Hepatocyte (in vitro differentiated cells): ENCODE measurements at regions not wholly inside any gene's neighbourhood (a gene's known extent, or its start where the extent isn't known, plus 50 kb on each side); places are given as distances from the start of the nearest gene placed in this dataset.

ENCODE experiments used
- DNase-seq: peaks from one replicate; pipeline ENCODE4 v3.0.0-alpha.2; 2016; ENCODE audit warnings: low spot score
- H2AFZ ChIP-seq: fragments of 200-600 bp; sonication (generic); 2 replicates; pipeline ENCODE4 v1.6.0; 2016; ENCODE audit warnings: antibody characterized with exemption, mild to moderate bottlenecking
- H3K27ac ChIP-seq: fragments of 200-600 bp; sonication (generic); 2 replicates; pipeline ENCODE4 v1.5.1; 2016; ENCODE audit warnings: mild to moderate bottlenecking
- H3K27me3 ChIP-seq: fragments of 200-600 bp; sonication (generic); 2 replicates; pipeline ENCODE4 v1.6.1; 2016
- H3K36me3 ChIP-seq: fragments of 200-600 bp; sonication (generic); replicated peaks from 2 replicates; pipeline ENCODE4 v1.5.1; 2016; ENCODE audit warnings: low read depth; ENCODE audit not compliant: insufficient read depth
- H3K4me1 ChIP-seq: fragments of 200-600 bp; sonication (generic); 2 replicates; pipeline ENCODE4 v1.5.1; 2016; ENCODE audit warnings: mild to moderate bottlenecking, moderate library complexity; ENCODE audit not compliant: insufficient read depth
- H3K4me2 ChIP-seq: fragments of 200-600 bp; sonication (generic); 2 replicates; pipeline ENCODE4 v1.6.0; 2016
- H3K4me3 ChIP-seq: fragments of 200-600 bp; sonication (generic); 2 replicates; pipeline ENCODE4 v1.5.1; 2016; ENCODE audit warnings: mild to moderate bottlenecking
- H3K79me2 ChIP-seq: fragments of 200-600 bp; sonication (generic); 2 replicates; pipeline ENCODE4 v1.6.0; 2017; ENCODE audit warnings: mild to moderate bottlenecking
- H3K9me2 ChIP-seq: fragments of 200-600 bp; sonication (generic); replicated peaks from 2 replicates; pipeline ENCODE4 v1.6.0; 2017; ENCODE audit warnings: mild to moderate bottlenecking; ENCODE audit not compliant: insufficient read depth
- H3K9me3 ChIP-seq: fragments of 200-600 bp; sonication (generic); 2 replicates; pipeline ENCODE4 v1.5.1; 2016; ENCODE audit warnings: low read depth, mild to moderate bottlenecking
- H4K20me1 ChIP-seq: fragments of 200-600 bp; sonication (generic); 2 replicates; pipeline ENCODE4 v1.6.0; 2016; ENCODE audit warnings: mild to moderate bottlenecking; ENCODE audit not compliant: insufficient read depth, poor library complexity, severe bottlenecking
- CTCF ChIP-seq: fragments of 200-600 bp; sonication (generic); IDR thresholded peaks from 2 replicates; pipeline ENCODE4 v1.5.1; 2016; ENCODE audit warnings: antibody characterized with exemption, mild to moderate bottlenecking; ENCODE audit not compliant: poor library complexity
- EZH2 ChIP-seq: fragments of 200-600 bp; sonication (generic); IDR thresholded peaks from 2 replicates; pipeline ENCODE4 v1.6.1; 2016; ENCODE audit warnings: antibody characterized with exemption, mild to moderate bottlenecking, borderline replicate concordance
- EZH2phosphoT487 ChIP-seq: fragments of 200-600 bp; sonication (generic); IDR thresholded peaks from one replicate; pipeline ENCODE4 v1.6.1; 2018; ENCODE audit warnings: antibody characterized with exemption, mild to moderate bottlenecking, low read depth, moderate library complexity; ENCODE audit not compliant: unreplicated experiment, severe bottlenecking
- WGBS: methylation state at CpG from one replicate; pipeline ENCODE4 v1.1.6; 2016; ENCODE audit warnings: low lambda C conversion rate; ENCODE audit errors: missing lambda C conversion rate; 5-methylcytosine and 5-hydroxymethylcytosine counted together

GRCh38 chr4:175263537-175263936, 345.4 kb downstream of the ADAM29 start:
- Histone ChIP-seq H3K9me3 (no peaks in the 10 kb centered on the region), H3K4me2 (no peak overlapping the region), H3K9me2 (no peaks in the 10 kb centered on the region), H3K4me3 (no peak overlapping the region), H4K20me1 (no peaks in the 10 kb centered on the region), H3K79me2 (no peaks in the 10 kb centered on the region), H3K4me1 (no peaks in the 10 kb centered on the region), H2AFZ (no peak overlapping the region), H3K36me3 (no peaks in the 10 kb centered on the region), H3K27me3 (no peaks in the 10 kb centered on the region), H3K27ac (no peak overlapping the region)
- DNase-seq, result no peak
- TF ChIP-seq EZH2 (no peak), CTCF (no peak), EZH2phosphoT487 (no peak)
- 97% methylated on average over 1 of the region's 1 CpG for WGBS

GRCh38 chr4:175271010-175271630, 353.0 kb downstream of the ADAM29 start:
- TF ChIP-seq EZH2phosphoT487, result no peak
- no peak for TF ChIP-seq CTCF
- no peak for TF ChIP-seq EZH2
- H3K4me1 ChIP-seq, result no peaks in the 10 kb centered on the region
- H3K9me3 ChIP-seq, result no peaks in the 10 kb centered on the region
- 80% methylated on average over 2 of the region's 2 CpGs for WGBS
- H3K27me3 ChIP-seq, result no peaks in the 10 kb centered on the region
- no peak overlapping the region for H3K27ac ChIP-seq
- H3K79me2 ChIP-seq, result no peaks in the 10 kb centered on the region
- no peak overlapping the region for H3K4me3 ChIP-seq
- H2AFZ ChIP-seq, result no peak overlapping the region
- no peaks in the 10 kb centered on the region for H3K36me3 ChIP-seq
- H4K20me1 ChIP-seq, result no peaks in the 10 kb centered on the region
- H3K9me2 ChIP-seq, result no peaks in the 10 kb centered on the region
- H3K4me2 ChIP-seq, result no peak overlapping the region
- no peak for DNase-seq

- H3K4me2 ChIP-seq, result no peak overlapping the region
- H4K20me1 ChIP-seq, result no peaks in the 10 kb centered on the region
- no peak for DNase-seq
- WGBS, result 67% methylated on average over 4 of the region's 4 CpGs
- no peak overlapping the region for H3K27ac ChIP-seq
- H2AFZ ChIP-seq, result no peak overlapping the region
- H3K36me3 ChIP-seq, result no peaks in the 10 kb centered on the region
- no peaks in the 10 kb centered on the region for H3K9me3 ChIP-seq
- H3K4me3 ChIP-seq, result no peak overlapping the region
- no peaks in the 10 kb centered on the region for H3K27me3 ChIP-seq
- TF ChIP-seq EZH2, result no peak
- TF ChIP-seq CTCF, result no peak
- TF ChIP-seq EZH2phosphoT487, result no peak
- no peaks in the 10 kb centered on the region for H3K4me1 ChIP-seq
- H3K79me2 ChIP-seq, result no peaks in the 10 kb centered on the region
- no peaks in the 10 kb centered on the region for H3K9me2 ChIP-seq
These were observed 356.0 kb downstream of the ADAM29 start for GRCh38 chr4:175273995-175274753.
